ENCODE measurements at regions not wholly inside any gene's neighbourhood (a gene's known extent, or its start where the extent isn't known, plus 50 kb on each side); places are given as distances from the start of the nearest gene placed in this dataset.

GRCh38 chr1:68973459-68974244 is 476.8 kb upstream of the DEPDC1 start:
- no peak for DNase-seq
- H3K9me3 ChIP-seq = no peaks in the 10 kb centered on the region
- H3K36me3 ChIP-seq = no peaks in the 10 kb centered on the region
- no peak for TF ChIP-seq CTCF (IDR thresholded peaks at IDR 0.05)
- TF ChIP-seq EP300 (IDR thresholded peaks at IDR 0.05) = no peak
- no peak for TF ChIP-seq POLR2A (IDR thresholded peaks at IDR 0.05)
- H3K4me1 ChIP-seq (ENCODE audit: insufficient read depth) = no peaks in the 10 kb centered on the region
- 73 to 79% (median 74%) methylated on average over 6 of the region's 6 CpGs for WGBS, 3 donors
- H3K27ac ChIP-seq = no peak overlapping the region
- H3K27me3 ChIP-seq = no peaks in the 10 kb centered on the region
- H3K4me3 ChIP-seq = no peak overlapping the region
- intact Hi-C loops (cut with DNase I) = no loop called here

GRCh38 chr1:68974447-68974846 is 477.6 kb upstream of the DEPDC1 start:
- WGBS, 3 donors = 87 to 92% (median 92%) methylated on average over 5 of the region's 5 CpGs
- Histone ChIP-seq H3K9me3 (no peaks in the 10 kb centered on the region), H3K4me1 (ENCODE audit: insufficient read depth) (no peaks in the 10 kb centered on the region), H3K4me3 (no peak overlapping the region), H3K27me3 (no peaks in the 10 kb centered on the region), H3K36me3 (no peaks in the 10 kb centered on the region), H3K27ac (no peak overlapping the region)
- intact Hi-C loops (cut with DNase I) = no loop called here
- no peak for DNase-seq
- no peak for TF ChIP-seq POLR2A (IDR thresholded peaks at IDR 0.05)
- TF ChIP-seq EP300 (IDR thresholded peaks at IDR 0.05) = no peak
- TF ChIP-seq CTCF (IDR thresholded peaks at IDR 0.05) = no peak

GRCh38 chr1:68975212-68975933 is 478.5 kb upstream of the DEPDC1 start:
- DNase-seq = no peak
- H3K27ac ChIP-seq = peak overlapping the region in 1 of 2 donors; percentile 20
- no peak overlapping the region for H3K4me3 ChIP-seq
- intact Hi-C loops (cut with DNase I) = no loop called here
- no peaks in the 10 kb centered on the region for H3K27me3 ChIP-seq
- TF ChIP-seq POLR2A (IDR thresholded peaks at IDR 0.05) (no peak), EP300 (IDR thresholded peaks at IDR 0.05) (no peak)
- WGBS, 3 donors = 59 to 64% (median 62%) methylated on average over 4 of the region's 4 CpGs
- no peaks in the 10 kb centered on the region for H3K4me1 ChIP-seq (ENCODE audit: insufficient read depth)
- no peaks in the 10 kb centered on the region for H3K36me3 ChIP-seq
- no peaks in the 10 kb centered on the region for H3K9me3 ChIP-seq

- H3K36me3 ChIP-seq = no peaks in the 10 kb centered on the region
- no peak for TF ChIP-seq CTCF (IDR thresholded peaks at IDR 0.05)
- no peak for TF ChIP-seq POLR2A (IDR thresholded peaks at IDR 0.05)
- no peak for TF ChIP-seq EP300 (IDR thresholded peaks at IDR 0.05)
- no peak for DNase-seq
- no peaks in the 10 kb centered on the region for H3K27me3 ChIP-seq
- H3K4me1 ChIP-seq (ENCODE audit: insufficient read depth) = no peaks in the 10 kb centered on the region
- no peak overlapping the region for H3K27ac ChIP-seq
- H3K4me3 ChIP-seq = no peak overlapping the region
- WGBS, 3 donors = 80 to 85% (median 81%) methylated on average over 4 of the region's 4 CpGs
- H3K9me3 ChIP-seq = no peaks in the 10 kb centered on the region
- intact Hi-C loops (cut with DNase I) = no loop called here
Measured at GRCh38 chr1:68976916-68977610, 480.2 kb upstream of the DEPDC1 start.
